Thyroid gland (tissue), 4 donors: ENCODE measurements at regions not wholly inside any gene's neighbourhood (a gene's known extent, or its start where the extent isn't known, plus 50 kb on each side); places are given as distances from the start of the nearest gene placed in this dataset.

ENCODE experiments used
- CTCF ChIP-seq, 6 experiments: fragments of 200-600 bp in 3 of 6; fragments of 450-650 bp in 3 of 6; sonication (generic) in 3 of 6; IDR thresholded peaks; one replicate each; pipeline ENCODE4 v1.5.1; 2016 to 2019; ENCODE audit warnings: antibody characterized with exemption in 6 of 6, mild to moderate bottlenecking in 2 of 6, inconsistent platforms in 1 of 6, moderate library complexity in 1 of 6
- POLR2A ChIP-seq, 2 donors: fragments of 450-650 bp; IDR thresholded peaks; one replicate each; pipeline ENCODE4 v1.6.1; 2017; ENCODE audit warnings: antibody characterized with exemption in 2 of 2, mild to moderate bottlenecking in 2 of 2, moderate library complexity in 1 of 2

DNA sequence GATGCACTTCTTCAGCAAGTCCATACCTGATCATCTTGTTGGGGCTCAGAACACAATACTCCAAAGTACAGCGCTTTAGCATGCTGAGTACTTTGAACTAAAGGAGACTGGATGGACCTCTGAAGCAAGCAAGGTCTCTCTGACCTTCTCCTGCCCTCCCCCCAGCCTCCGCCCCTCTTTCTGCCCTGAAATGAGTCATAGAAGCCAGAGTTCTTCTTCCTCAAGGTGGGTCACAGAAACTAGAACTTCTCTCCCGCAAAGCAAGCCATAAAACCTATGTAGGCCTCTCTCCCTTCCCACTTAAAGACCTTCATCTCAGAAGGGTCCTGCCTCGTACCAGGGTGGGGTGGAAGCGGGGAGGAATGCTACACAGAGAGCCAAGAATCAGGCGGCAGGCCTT, 230.5 kb upstream of the PROK2 start:
- TF ChIP-seq POLR2A (IDR thresholded peaks at IDR 0.05) = no peak
- no peak for TF ChIP-seq CTCF (IDR thresholded peaks at IDR 0.05)
